GM12878 (cell line): ENCODE measurements at regions not wholly inside any gene's neighbourhood (a gene's known extent, or its start where the extent isn't known, plus 50 kb on each side); places are given as distances from the start of the nearest gene placed in this dataset.

ENCODE experiments used
- ATAC-seq: fragments of 200-7000 bp; cut with Tn5 transposase; 3 replicates; pipeline ENCODE4 v1.9.1; 2020; ENCODE audit warnings: mild to moderate bottlenecking, moderate library complexity
- BruUV-seq: library from RNA; stranded (reverse); fragments of 400-500 nt; replicated peaks from 2 replicates; lab custom pipeline; 2021; lab: Mats Ljungman, UMichigan
- CTCF ChIA-PET: fragments of 300-600 bp; sonication (Branson Sonifier 250); formaldehyde crosslinking; extraction: SDS; loops from one replicate; lab custom pipeline; 2021; ENCODE audit warnings: inconsistent platforms; lab: Yijun Ruan, JAX
- POLR2A ChIA-PET: fragments of 350-600 bp; formaldehyde crosslinking; extraction: SDS; loops from one replicate; lab custom pipeline; 2021; ENCODE audit warnings: inconsistent platforms; lab: Charles Lee
- RAD21 ChIA-PET: fragments of 300-600 bp; sonication (Branson Sonifier 250); formaldehyde crosslinking; loops from one replicate; lab custom pipeline; 2023; ENCODE audit warnings: antibody characterized with exemption; ENCODE audit not compliant: unreplicated experiment; lab: Charles Lee
- SMC1A ChIA-PET: fragments of 300-600 bp; sonication (Branson Sonifier 250); formaldehyde crosslinking; loops from one replicate; lab custom pipeline; 2023; ENCODE audit not compliant: unreplicated experiment, uncharacterized antibody; lab: Charles Lee
- DNase-seq: peaks from one replicate; pipeline ENCODE4 v3.0.0-alpha.2; 2011; ENCODE audit warnings: low read depth, low spot score
- FAIRE-seq: peaks from 3 replicates; lab custom pipeline; 2011; peaks lifted over from hg19 to GRCh38; lab: Jason Lieb, UNC
- H2AFZ ChIP-seq: 2 replicates; pipeline ENCODE4 v1.6.0; 2011; ENCODE audit warnings: low read depth, low read length, control low read depth; ENCODE audit not compliant: control insufficient read depth
- H3K27ac ChIP-seq: 2 replicates; pipeline ENCODE4 v1.5.1; 2011; ENCODE audit warnings: control low read depth; ENCODE audit not compliant: control insufficient read depth, insufficient read depth
- H3K27me3 ChIP-seq, 2 experiments: replicated peaks in 1 of 2; 2 replicates each; pipeline versions ENCODE4 v1.6.0 to v1.6.1; 2011; ENCODE audit warnings: low read length in 1 of 2; ENCODE audit not compliant: control insufficient read depth in 2 of 2, insufficient read depth in 2 of 2
- H3K36me3 ChIP-seq, 2 experiments: 2 replicates each; pipeline ENCODE4 v1.5.1; 2011; ENCODE audit warnings: low read length in 1 of 2; ENCODE audit not compliant: control insufficient read depth in 2 of 2, insufficient read depth in 2 of 2
- H3K4me1 ChIP-seq: 2 replicates; pipeline ENCODE4 v1.6.1; 2011; ENCODE audit warnings: mild to moderate bottlenecking, low read length, moderate library complexity, mixed read lengths; ENCODE audit not compliant: control insufficient read depth, insufficient read depth
- H3K4me2 ChIP-seq: 2 replicates; pipeline ENCODE4 v1.6.0; 2011; ENCODE audit warnings: control low read depth; ENCODE audit not compliant: control insufficient read depth, insufficient read depth
- H3K4me3 ChIP-seq: fragments of 200-600 bp; sonication (generic); 2 replicates; pipeline ENCODE4 v1.5.1; 2016
- H3K79me2 ChIP-seq: 2 replicates; pipeline ENCODE4 v1.6.0; 2011; ENCODE audit warnings: low read length; ENCODE audit not compliant: control insufficient read depth, insufficient read depth
- H3K9ac ChIP-seq: 2 replicates; pipeline ENCODE4 v1.8.0; 2011; ENCODE audit warnings: low read length, control low read depth, mixed read lengths; ENCODE audit not compliant: control insufficient read depth, insufficient read depth
- H3K9me3 ChIP-seq: replicated peaks from 3 replicates; pipeline ENCODE4 v1.5.1; 2011; ENCODE audit warnings: mild to moderate bottlenecking, low read length; ENCODE audit not compliant: control insufficient read depth, insufficient read depth
- H4K20me1 ChIP-seq: 2 replicates; pipeline ENCODE4 v1.6.0; 2011; ENCODE audit not compliant: control insufficient read depth, insufficient read depth
- ATF7 ChIP-seq: fragments of 450-650 bp; IDR thresholded peaks from 2 replicates; pipeline ENCODE4 v1.6.1; 2016; ENCODE audit warnings: low read depth, mild to moderate bottlenecking
- EED ChIP-seq: sonication (generic); IDR thresholded peaks from 2 replicates; pipeline ENCODE4 v1.6.1; 2016; ENCODE audit warnings: antibody characterized with exemption, low read depth
- IKZF1 ChIP-seq: fragments of 450-650 bp; conservative IDR thresholded peaks from 2 replicates; pipeline ENCODE4 v1.6.1; 2017; ENCODE audit warnings: antibody characterized with exemption, mild to moderate bottlenecking
- IKZF2 ChIP-seq, 2 experiments: fragments of 450-650 bp; IDR thresholded peaks; 2 replicates each; pipeline ENCODE4 v1.6.1; 2017; ENCODE audit warnings: mild to moderate bottlenecking in 2 of 2, moderate library complexity in 2 of 2
- NR2C1 ChIP-seq: fragments of 450-650 bp; IDR thresholded peaks from 2 replicates; pipeline ENCODE4 v1.6.1; 2017; ENCODE audit warnings: antibody characterized with exemption, mild to moderate bottlenecking, moderate library complexity
- YBX1 ChIP-seq: fragments of 450-650 bp; IDR thresholded peaks from 2 replicates; pipeline ENCODE4 v1.6.1; 2016; ENCODE audit warnings: antibody characterized with exemption
- WGBS: methylation state at CpG from one replicate; pipeline ENCODE4 v1.1.6; 2016; ENCODE audit warnings: low lambda C conversion rate; ENCODE audit not compliant: insufficient replicate concordance, insufficient coverage; ENCODE audit errors: missing lambda C conversion rate; 5-methylcytosine and 5-hydroxymethylcytosine counted together
- in situ Hi-C: fragments of 300-500 bp; cut with MboI; formaldehyde crosslinking; loops from 9 replicates; pipeline ENCODE4 v1.14.3; 2018; ENCODE audit warnings: mixed read lengths
- intact Hi-C: fragments of 100-400 bp; cut with micrococcal nuclease; formaldehyde crosslinking; loops from one replicate; pipeline ENCODE4 v1.14.2; 2022; ENCODE audit not compliant: unreplicated experiment
- TF ChIP-seq, protein P1 (sequence below): IDR thresholded peaks from 2 replicates; pipeline ENCODE4 v1.6.1; 2011; ENCODE audit warnings: borderline replicate concordance, low read depth, mild to moderate bottlenecking, moderate library complexity, low read length; ENCODE audit not compliant: insufficient read depth, poor library complexity, severe bottlenecking
- TF ChIP-seq, protein P2 (sequence below): fragments of 450-650 bp; IDR thresholded peaks from 2 replicates; pipeline ENCODE4 v1.6.1; 2016; ENCODE audit warnings: mild to moderate bottlenecking
- TF ChIP-seq, protein P3 (sequence below): fragments of 450-650 bp; IDR thresholded peaks from 2 replicates; pipeline ENCODE4 v1.6.1; 2014; ENCODE audit warnings: mild to moderate bottlenecking
- TF ChIP-seq, protein P4 (sequence below): fragments of 450-650 bp; formaldehyde crosslinking; IDR thresholded peaks from 2 replicates; pipeline ENCODE4 v1.4.0; 2022; ENCODE audit warnings: mild to moderate bottlenecking, moderate library complexity

DNA sequence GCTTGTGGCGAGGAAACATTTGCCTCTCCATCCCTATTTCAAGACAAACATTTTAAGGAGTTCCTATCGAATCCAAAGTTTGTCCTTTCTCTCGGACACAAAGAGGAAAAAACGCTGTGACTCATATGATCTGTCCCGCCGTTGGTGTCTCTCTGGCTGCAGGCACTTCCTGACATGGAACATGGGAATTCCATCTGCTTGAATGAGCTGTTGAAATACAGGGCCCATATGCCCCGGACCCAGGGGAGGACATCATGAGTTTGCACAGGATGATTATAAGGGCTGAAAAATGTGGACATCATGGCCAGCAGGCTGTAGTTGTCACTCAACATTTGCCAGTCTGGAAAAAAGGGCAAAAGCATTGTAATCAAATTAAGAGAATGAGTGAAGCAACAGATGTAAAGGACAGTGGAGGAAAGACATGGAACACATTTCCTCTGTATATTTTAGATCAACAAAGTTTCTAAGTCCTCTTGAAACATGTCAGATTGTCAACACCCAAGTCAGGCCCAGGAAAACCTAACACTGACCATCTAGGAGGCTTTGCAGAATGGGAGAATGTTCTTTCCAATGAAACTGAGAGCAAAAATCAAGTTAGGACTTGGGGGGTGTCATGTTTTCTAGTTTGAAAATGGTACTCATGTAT is 103.2 kb upstream of the SMIM21 start:
- POLR2A ChIA-PET = no interaction called here
- H3K4me1 ChIP-seq = no peaks in the 10 kb centered on the region
- H2AFZ ChIP-seq = no peak overlapping the region
- no peaks in the 10 kb centered on the region for H3K36me3 ChIP-seq
- no peak for ATAC-seq
- intact Hi-C loops (no loop called here), in situ Hi-C loops (no loop called here)
- no peak overlapping the region for H3K9ac ChIP-seq
- DNase-seq = no peak
- TF ChIP-seq IKZF1 = no peak
- TF ChIP-seq NR2C1 = no peak
- no peak for TF ChIP-seq YBX1
- TF ChIP-seq, protein P1, sequence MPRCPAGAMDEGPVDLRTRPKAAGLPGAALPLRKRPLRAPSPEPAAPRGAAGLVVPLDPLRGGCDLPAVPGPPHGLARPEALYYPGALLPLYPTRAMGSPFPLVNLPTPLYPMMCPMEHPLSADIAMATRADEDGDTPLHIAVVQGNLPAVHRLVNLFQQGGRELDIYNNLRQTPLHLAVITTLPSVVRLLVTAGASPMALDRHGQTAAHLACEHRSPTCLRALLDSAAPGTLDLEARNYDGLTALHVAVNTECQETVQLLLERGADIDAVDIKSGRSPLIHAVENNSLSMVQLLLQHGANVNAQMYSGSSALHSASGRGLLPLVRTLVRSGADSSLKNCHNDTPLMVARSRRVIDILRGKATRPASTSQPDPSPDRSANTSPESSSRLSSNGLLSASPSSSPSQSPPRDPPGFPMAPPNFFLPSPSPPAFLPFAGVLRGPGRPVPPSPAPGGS = no peak
- H3K4me2 ChIP-seq = no peak overlapping the region
- no peaks in the 10 kb centered on the region for H4K20me1 ChIP-seq
- no peak for FAIRE-seq
- H3K27me3 ChIP-seq = peaks cover 0 to 2% of the 10 kb centered on the region in 2 experiments; a peak in 1 of 4 replicates
- no peaks in the 10 kb centered on the region for H3K79me2 ChIP-seq
- no peak overlapping the region for H3K27ac ChIP-seq
- WGBS = 29% methylated on average over 7 of the region's 7 CpGs
- BruUV-seq = no TSS peak
- CTCF ChIA-PET = no interaction called here
- H3K9me3 ChIP-seq = no peaks in the 10 kb centered on the region
- H3K4me3 ChIP-seq = no peak overlapping the region
- RAD21 ChIA-PET = no interaction called here
- SMC1A ChIA-PET = no interaction called here

DNA sequence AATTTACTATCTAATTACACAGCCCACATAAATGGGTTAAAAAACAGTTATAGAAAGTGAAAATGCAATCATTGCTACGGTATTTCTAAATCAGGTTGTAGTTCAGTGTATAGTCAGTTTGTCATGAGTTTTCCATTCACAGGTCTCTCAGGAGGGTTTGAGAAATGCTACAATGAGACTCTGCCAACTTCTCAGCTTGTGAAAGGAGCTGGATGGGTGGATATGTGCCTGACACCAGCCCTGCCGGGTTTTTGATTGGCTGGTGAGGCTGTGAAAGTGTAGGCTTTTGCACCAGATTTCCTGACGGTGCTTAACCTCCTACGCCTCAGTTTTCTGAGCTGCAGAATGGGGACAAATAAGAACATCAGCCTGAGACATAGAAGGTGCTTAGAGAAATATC is 102.6 kb upstream of the SMIM21 start:
- ChIA-PET CTCF (no interaction called here), RAD21 (no interaction called here), SMC1A (no interaction called here), POLR2A (no interaction called here)
- FAIRE-seq = no peak
- Histone ChIP-seq H3K4me3 (no peak overlapping the region), H3K27ac (no peak overlapping the region), H3K4me1 (no peaks in the 10 kb centered on the region), H3K9ac (no peak overlapping the region), H4K20me1 (no peaks in the 10 kb centered on the region), H3K79me2 (no peaks in the 10 kb centered on the region), H2AFZ (no peak overlapping the region), H3K4me2 (no peak overlapping the region), H3K9me3 (no peaks in the 10 kb centered on the region), H3K27me3 (peaks cover 0 to 2% of the 10 kb centered on the region in 2 experiments; a peak in 1 of 4 replicates), H3K36me3 (no peaks in the 10 kb centered on the region)
- intact Hi-C loops = no loop called here
- ATAC-seq = no peak
- 42% methylated on average over 4 of the region's 4 CpGs for WGBS
- BruUV-seq = no TSS peak
- DNase-seq = no peak
- in situ Hi-C loops = no loop called here
- no peak for TF ChIP-seq EED
- TF ChIP-seq IKZF2 (IDR thresholded peaks at IDR 0.05) = no peak
- TF ChIP-seq, protein P2, sequence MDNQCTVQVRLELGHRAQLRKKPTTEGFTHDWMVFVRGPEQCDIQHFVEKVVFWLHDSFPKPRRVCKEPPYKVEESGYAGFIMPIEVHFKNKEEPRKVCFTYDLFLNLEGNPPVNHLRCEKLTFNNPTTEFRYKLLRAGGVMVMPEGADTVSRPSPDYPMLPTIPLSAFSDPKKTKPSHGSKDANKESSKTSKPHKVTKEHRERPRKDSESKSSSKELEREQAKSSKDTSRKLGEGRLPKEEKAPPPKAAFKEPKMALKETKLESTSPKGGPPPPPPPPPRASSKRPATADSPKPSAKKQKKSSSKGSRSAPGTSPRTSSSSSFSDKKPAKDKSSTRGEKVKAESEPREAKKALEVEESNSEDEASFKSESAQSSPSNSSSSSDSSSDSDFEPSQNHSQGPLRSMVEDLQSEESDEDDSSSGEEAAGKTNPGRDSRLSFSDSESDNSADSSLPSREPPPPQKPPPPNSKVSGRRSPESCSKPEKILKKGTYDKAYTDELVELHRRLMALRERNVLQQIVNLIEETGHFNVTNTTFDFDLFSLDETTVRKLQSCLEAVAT = no peak
- TF ChIP-seq, protein P3, sequence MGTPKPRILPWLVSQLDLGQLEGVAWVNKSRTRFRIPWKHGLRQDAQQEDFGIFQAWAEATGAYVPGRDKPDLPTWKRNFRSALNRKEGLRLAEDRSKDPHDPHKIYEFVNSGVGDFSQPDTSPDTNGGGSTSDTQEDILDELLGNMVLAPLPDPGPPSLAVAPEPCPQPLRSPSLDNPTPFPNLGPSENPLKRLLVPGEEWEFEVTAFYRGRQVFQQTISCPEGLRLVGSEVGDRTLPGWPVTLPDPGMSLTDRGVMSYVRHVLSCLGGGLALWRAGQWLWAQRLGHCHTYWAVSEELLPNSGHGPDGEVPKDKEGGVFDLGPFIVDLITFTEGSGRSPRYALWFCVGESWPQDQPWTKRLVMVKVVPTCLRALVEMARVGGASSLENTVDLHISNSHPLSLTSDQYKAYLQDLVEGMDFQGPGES = no peak
- TF ChIP-seq, protein P4, sequence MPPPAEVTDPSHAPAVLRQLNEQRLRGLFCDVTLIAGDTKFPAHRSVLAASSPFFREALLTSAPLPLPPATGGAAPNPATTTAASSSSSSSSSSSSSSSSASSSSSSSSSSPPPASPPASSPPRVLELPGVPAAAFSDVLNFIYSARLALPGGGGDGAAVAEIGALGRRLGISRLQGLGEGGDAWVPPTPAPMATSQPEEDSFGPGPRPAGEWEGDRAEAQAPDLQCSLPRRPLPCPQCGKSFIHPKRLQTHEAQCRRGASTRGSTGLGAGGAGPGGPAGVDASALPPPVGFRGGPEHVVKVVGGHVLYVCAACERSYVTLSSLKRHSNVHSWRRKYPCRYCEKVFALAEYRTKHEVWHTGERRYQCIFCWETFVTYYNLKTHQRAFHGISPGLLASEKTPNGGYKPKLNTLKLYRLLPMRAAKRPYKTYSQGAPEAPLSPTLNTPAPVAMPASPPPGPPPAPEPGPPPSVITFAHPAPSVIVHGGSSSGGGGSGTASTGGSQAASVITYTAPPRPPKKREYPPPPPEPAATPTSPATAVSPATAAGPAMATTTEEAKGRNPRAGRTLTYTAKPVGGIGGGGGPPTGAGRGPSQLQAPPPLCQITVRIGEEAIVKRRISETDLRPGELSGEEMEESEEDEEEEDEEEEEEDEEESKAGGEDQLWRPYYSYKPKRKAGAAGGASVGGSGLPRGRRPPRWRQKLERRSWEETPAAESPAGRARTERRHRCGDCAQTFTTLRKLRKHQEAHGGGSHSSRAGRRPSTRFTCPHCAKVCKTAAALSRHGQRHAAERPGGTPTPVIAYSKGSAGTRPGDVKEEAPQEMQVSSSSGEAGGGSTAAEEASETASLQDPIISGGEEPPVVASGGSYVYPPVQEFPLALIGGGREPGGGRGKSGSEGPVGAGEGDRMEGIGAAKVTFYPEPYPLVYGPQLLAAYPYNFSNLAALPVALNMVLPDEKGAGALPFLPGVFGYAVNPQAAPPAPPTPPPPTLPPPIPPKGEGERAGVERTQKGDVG (CRISPR knock-in tag) = no peak
- no peak for TF ChIP-seq ATF7
